DMS79 (cell line): ENCODE measurements at regions not wholly inside any gene's neighbourhood (a gene's known extent, or its start where the extent isn't known, plus 50 kb on each side); places are given as distances from the start of the nearest gene placed in this dataset.
A peak's percentile ranks its signal among the peaks of the same experiment; 100 is the strongest.

Experiments
- DNase-seq: peaks from one replicate; lab custom pipeline; 2025; lab: John Stamatoyannopoulos, UW

DNA sequence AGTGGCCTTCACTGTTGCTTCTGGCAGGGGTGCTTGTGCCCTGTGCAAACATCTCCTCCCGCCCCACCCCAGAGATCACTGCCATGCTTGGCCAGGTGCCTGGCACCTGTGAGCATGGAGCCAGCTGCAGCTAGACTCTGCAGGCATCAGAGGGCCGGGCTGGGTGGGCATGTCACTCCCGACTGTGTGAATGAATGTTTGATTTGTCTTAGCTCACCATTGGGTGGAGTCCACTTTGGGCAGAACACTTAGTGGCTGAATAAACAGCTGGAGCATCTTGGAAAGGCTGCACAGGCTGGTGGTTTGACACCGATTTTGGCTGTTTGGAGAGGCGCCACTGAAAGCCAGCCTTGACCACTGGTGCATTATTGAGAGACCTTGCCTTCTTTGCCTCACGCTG is 267.3 kb downstream of the DLEU7 start:
- peak; percentile 40 for DNase-seq

DNA sequence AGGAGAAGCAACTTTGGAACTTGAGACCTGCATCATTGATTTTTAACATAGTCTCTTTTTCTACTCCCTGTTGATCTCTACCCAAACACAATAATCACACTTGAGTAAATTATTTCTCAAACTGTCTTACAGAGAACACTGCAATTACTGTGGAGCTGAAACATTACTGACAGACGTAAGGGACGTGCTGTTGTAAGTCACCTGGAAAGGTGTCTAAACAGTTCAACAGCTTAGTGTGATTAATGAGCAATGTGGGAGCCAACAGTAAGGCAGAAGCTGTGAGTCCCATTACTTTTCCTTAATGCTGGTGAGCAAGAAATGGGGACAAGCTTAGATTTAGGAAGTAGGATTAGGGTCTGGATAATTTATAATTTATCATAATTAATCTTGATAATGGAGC is 265.7 kb downstream of the DLEU7 start:
- no peak for DNase-seq

DNA sequence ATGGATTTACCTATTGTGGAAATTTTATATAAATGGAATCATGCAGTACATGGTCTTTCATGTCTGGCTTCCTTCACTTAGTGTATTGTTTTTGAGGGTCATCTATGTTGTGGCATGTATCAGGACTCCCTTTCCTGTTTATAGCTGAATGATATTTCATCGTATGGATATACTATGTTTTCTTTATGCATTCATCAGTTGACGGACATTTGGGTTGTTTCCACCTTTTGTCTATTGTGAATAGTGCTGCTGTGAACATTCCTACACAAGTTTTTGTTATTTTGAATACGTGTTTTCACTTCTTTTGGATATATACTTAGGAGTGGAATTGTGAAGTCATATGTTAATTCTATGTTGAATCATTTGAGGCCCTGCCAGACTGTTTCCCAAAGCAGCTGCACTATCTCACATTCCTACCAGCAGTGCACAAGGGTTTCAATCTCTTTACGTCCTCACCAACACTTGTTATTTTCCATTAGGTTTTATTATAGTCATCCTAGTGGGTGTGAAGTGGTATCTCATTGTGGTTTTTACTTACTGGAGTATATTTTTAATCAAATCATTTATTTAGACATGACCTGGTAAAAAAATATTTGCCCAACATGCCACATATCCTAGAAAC is 262.7 kb downstream of the DLEU7 start:
- DNase-seq, result no peak

DNA sequence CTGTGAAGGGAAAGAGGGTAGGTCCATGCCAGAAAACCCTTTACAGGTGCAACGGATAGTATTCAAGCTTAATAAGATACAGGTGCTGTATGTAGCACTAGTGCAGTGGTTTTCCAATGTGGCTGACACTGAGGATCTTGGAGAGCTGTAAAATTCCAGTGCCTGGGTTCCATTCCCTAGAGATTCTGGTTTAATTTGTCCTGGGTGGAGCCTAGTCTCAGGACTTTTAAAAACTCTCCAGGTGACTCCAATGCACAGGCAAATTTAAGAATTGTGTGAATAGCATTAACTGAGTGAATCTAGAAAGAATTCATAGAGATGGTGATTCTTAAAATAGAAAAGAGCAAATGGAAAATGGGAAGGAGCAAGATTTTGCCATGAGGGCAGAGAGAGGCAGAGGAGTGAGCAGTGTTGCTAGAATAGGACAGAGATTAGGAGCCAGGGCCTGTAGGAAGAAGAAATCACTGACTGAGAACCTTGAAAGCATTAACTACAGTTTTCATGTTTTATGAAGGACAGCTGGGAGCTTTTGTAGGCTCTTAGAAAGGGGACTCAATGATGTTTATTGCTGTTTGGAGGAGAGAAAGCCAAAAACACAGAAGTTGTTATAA is 261.8 kb downstream of the DLEU7 start:
- DNase-seq, result no peak

DNA sequence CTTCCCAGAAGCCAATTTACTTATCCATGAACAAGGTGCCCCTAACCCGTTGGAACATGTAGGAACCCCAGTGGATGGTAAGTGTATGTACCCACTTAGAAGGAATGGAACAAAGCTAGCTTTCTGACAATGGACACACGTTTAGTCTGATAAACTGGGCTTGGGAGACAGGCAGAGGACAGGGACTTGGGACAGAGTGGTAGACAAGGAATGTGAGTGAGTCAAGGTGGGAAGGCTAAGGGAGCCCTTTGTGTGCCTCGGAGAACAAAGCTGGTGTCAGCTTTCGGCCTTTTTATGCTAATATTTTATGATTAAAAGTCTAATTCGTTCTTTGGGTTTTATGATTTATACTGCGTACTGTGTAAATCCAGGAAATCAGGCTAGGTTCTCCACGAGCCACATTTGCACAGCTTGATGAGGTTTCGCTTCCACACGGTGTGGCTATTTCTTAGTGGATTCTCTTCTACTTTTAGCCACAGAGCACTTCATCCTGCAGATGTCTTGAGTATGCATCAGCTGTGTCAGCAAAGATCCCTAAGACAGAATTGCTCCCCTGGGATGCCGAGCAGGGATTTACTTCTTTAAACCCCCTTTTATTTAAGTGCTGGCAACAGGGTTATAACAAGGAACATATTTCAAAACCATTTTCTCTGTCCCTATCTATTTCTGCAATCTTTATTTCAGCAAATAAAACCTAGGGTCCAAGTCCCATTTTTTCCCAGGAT is 258.5 kb downstream of the DLEU7 start:
- DNase-seq, result no peak

DNA sequence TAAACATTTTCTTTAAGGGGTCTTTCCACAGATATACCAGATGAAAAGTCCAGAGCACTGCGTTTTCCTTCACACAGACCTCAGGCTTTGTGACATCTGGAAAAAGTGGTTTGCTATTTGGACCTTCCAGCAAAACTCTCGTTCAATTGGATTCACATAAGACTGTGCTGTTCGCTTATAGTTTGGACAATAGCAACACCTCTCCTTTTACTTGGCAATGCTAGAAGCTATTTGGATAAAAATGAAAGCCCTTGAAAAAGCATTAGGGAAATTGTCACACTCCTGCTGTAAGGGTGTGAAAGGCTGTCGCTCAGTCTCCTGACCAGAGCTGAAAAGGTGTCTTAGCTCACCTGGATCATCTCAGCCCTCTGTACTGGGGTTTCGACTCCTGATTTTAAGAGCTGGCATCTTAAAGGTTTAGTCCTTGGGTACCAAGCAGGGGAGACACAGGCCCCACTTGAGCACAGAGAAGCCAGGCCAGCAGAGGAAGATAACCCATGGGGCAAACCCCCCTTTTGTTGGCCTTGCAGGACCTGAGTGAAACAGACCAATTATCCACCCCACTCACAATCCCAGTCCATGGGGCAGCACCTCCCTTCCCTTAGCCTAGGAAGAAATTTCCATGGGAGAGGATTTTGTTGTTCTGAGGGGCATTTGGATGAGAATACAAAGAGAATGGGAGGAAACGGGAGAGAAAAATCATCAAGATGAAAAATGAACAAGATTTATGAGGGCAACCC is 257.6 kb downstream of the DLEU7 start:
- DNase-seq, result no peak

DNA sequence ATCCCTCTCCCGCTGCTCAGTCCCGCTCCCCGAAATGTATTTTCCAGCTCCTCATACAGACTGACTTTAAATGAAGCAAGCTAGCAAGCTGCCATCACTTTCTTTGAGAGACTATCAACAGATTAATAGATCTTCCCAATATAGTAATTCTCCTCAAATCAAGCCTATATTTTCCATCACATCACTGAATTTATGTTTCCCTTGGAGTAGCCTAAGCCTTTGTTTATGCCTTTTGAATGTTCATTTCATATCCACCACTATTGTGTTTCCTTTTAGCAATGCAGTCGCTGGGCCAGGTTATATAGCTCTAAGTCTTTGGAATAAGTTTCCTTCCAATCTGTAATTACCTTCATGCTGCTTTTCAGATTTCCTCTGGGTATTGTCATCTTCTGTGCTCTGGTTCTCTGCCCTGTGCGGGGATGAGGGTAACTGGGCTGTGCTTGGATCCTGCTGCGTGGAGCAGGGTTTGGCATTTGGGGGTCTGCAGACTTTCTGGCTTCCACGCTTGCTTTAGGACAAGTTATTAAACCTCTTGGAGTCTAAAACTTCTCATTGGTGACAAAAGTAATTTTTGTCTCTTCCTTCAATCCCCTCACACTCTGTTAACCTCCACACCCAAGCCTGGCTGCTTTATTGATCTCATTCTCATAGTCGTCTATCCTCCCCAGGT is 256.9 kb downstream of the DLEU7 start:
- no peak for DNase-seq

DNA sequence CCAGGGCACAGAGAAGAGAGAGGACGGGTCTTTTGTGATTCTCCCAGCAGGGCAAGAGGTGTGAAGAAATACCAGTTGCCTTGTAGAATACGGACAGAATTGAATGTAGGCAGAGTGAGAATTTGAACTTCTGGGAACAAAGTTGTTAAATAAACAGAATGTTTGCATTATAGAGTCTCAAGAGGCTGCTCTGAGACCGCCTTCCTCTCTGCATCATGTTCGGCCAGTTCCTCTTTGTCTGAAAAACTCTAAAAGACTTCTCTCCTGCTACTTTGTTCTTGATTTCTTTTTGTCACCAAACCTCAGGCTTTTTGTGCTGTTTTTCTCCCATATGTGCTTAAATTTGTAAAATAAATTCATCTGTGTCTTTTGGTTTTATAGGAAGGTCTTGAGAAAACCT is 256.4 kb downstream of the DLEU7 start:
- no peak for DNase-seq

DNA sequence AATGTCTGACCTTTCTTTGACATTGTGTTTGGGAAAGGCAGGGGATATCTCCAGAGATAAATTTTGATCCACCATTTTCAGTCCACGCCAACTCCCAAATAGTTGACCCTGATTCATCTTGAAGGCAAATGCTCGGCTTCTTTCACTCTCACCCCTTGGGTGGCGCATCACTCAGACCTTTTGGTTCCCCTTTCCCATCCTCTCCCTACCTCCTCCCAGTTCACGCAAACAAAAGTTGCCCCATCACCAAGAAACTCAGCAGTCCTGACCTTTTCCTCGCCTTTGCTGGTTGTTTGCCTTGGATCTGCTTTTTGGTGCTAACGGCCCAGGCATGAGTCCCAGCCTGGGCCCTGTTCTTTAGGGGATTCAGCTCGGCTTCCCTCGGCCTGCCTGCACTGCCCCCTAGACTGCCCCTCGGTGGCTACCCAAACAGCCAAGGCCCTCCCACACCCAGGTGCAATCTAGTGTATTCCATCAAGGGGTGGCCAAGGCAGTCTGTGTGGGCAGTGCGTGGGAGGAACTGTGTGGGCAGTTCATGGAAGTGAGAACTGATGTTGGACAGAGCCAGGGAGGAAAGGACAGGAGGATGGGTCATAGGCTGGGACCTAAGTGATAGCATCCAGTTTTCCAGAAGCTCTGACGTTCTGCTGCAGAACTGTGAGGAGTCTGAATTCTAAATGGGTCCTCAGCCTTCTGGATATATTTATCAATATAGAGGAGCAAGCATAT is 255.7 kb downstream of the DLEU7 start:
- DNase-seq, result no peak

DNA sequence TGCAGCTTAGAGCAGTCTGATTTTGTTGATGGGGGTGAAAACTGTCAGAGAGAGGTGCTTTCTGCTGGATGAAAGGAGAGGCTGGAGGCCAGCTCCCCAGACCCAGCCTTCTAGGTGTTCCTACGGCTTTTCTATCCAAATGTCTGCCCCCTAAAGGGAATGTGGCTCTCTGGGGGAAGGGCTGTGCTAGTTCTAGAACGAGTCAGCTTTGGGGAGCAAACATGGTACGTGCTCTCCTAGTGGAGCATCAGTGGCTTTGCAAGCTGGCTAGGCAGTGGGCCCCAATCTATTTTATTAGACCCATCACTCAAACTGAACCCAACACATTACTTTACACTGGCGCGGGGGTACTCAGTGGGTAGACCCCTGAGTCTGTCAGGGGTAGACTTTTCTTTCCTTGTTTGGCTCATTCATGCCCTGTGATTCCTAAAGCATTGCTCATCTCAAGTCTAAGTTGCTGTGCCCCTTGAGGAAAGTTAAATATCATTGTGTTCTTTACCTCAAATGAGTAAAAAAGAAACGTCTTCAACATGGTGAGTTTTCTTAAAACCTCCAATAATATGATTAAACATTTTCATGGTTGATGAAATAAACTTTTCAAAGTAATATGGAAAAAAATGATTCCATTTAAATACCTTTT is 254.9 kb downstream of the DLEU7 start:
- no peak for DNase-seq

DNA sequence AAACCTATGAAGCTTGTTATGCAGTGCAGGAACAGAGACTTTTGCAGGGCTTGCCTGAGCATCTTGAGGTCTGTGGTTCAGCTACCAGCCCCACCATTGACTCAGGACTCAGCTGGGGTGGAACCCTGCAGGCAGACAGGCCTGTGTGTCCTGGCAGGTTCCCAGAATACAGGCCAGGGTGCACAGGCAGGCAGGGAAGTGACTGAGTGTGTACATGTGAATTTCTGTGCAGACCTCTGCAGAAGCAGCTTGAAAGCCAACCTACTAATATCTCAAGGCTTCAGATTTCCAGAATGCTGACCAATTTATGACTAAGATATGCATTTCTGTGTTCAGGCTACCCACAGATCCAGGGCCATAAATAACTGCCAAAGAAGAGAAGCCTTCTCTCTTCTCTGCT is 254.4 kb downstream of the DLEU7 start:
- no peak for DNase-seq

DNA sequence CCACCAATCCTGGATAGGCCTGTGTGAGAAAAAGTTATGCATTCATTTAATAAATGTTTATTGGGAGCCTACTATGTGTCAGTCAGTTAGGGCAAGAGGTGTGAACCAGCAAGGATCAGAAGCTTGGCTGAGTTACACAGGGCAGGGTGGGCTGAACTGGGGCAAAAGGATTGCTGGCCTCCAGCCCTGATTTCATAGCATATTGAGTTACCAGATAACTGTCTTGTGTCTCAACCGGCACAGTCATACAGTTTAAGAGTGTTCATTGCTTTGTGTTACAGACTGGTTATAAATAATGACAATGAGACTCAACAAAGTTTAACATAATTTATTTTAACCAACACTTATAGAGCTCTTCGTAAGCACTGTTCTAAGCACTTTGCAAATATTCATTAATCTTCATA is 253.8 kb downstream of the DLEU7 start:
- DNase-seq, result no peak

DNA sequence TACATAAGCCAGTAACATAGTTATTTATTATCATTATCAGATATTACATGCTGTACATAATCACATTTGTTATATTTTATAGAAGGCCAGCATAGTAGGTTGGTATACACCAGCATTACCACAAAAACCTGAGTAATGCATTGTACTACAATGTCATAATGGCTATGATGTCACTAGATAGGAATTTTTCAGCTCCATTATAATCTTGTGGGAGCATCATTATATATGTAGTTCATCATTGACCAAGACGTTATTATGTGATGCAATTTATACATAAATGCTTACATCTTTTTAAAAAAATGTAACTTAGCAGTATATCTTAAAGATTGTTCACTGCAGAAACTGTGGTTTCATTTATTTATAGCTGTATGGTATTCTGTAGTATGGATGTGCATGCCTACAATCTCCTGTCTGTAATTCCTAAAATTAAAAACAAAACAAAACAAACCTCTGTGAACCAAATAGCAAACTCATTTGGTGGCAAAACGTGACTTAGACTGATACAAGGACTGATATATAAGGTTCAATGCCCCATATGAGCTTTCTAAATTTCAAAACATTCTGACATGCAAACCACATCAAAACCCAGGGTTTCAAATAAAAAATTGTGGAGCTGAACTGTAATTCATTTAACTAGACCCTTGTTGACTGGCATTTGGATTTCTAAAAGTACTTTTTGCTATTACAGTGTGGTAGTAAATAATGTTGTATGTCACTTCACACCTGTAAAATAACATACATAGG is 250.9 kb downstream of the DLEU7 start:
- DNase-seq, result no peak

DNA sequence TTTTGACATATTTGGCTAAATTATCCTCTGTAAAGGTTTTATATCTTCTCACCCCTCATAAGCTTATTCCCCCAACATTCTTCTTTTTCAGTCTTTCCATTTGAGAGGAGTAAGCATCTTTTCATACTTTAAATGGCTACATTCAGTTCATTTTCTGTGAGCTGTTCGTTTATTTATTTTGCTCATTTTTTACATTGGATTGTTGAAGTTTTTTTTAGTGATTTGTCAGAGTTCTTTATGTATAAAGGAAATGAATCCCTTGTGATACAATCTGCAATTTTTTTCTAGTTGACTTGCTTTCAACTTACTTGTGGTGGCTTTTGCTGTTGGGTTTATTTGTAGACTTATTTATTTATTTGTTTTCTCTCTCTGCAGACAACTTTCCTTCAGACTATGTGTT is 250.3 kb downstream of the DLEU7 start:
- DNase-seq, result no peak

DNA sequence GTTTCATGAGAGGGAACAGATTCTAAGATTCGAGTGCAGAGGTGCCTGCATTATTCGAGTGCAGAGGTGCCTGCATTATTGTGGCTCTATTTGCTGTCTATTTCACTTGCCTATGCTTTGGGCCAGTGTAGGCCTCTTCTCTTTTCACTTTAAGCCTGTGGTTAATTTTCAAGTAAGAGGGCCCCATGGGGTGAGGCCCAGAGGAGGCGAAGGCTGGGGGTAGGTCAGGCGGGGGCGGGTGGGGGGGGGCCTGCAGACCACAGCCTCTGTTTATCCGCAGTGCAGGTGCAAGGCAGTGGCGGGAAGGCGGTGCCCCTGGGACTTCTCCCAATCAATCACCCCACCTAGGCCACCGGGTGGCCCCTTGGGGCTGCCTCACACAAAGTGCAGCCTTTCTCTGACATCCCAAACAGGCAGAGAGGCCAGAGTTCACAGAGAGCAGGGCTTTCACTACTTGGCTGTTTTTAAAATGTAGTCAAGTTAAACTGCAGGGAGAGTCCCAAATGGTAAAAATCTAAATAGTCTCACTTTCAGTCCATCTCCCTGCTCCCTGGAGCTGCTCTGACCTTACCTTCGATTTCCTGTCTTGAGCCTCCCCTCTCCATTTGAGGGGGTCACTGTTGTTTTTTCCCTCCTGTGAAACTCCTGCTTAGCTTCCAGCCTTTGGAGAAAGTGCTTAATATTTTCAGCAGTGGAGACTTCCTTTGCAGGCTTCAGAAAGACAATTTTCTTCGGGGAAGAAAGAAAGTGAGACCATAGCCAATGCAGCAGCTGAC is 249.0 kb downstream of the DLEU7 start:
- DNase-seq, result no peak

DNA sequence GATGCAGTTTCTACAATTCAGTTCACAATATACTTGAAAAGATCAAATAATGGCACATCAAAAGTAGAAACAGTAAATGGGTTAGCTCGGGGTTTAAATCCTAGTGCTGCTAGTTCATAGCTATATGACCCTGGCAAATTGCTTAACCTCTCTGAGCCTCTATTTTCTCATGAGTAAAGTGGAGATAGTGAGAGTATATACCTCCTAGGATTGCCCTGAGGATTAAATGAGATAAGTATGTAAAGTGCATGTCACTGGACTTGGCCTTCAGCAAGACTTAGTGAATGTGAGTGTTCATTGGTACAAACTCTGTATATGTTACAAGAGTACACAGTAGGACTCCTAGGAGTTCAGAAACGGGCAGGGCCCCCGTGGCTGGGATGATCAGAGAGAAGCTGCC is 248.3 kb downstream of the DLEU7 start:
- DNase-seq, result no peak

DNA sequence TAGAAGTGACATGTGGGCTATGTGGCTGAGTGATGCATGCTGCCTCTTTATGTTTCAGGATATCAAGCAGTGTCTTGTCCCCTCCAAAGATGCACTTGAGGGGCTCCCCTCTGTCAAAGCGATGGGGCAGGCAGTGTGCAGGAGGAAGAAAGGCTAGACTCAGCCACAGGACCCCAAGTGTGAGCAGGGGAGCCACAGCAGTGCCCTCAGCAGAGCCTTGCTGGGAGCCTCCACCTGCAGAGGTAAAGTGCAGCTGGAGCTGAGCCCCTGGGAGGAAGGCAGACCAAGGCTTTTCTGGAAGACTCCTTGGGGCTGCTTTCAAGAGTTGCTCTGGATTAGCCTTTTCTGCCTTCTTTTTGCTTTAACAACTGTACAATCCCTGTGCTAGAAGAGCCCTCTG is 247.3 kb downstream of the DLEU7 start:
- no peak for DNase-seq

DNA sequence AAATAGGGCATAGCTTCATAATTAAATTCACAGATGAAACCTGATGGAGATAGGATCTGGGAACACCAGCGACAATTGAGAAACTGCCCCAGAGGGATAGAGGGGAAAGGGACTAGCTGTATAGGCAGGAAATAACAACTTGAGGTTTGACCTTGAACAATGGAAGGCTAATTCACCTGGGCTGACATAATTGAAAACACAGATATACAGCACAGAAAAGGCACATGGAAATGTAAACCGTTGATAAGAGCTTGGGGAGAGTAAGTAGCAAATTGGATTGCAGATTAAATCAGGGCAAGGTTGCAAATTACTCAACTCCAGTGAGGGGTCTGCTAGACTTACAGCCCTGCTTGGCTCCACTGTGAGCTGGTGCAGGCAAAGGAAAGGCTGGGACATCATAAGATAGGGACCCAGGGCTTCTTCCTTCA is 246.7 kb downstream of the DLEU7 start:
- no peak for DNase-seq

DNA sequence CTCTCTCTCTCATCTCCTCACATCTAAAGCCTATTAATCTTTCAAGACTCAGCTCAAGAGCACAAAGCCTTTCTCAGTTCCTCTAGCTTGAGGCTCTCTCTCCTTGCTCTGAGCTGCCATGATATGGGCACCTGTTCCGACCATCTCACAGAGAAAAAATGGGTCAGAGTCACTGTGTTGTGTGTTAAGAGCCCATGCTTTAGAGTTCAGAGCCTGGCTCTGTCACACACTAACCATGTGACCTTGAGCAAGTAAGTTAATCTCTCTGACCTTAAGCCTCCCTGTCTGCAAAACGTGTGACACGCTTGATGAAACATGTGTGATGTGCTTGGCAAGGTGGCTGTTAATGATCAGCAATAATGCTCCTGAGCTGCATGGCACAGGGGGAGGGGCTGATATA is 245.2 kb downstream of the DLEU7 start:
- DNase-seq, result no peak

DNA sequence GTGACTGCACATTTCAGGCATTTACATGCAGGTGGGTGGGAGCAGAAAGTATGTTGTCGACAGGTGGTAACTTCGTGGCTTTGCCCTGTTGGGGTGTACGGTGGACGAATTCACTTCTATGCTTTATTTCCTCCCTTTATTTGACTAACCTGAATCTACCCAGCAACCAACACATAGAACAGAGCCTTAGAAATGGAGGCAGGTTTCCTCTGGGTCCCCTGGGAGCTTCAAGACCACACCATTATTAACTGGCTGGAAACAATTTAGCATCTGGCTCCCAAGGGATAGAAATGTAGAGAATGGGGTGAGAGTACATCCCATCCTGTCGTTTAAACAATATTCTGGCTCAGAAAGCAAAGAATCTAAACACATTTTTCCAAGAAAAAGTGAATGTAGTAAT is 244.4 kb downstream of the DLEU7 start:
- DNase-seq, result no peak
